ENCODE measurements at regions not wholly inside any gene's neighbourhood (a gene's known extent, or its start where the extent isn't known, plus 50 kb on each side); places are given as distances from the start of the nearest gene placed in this dataset.
A peak's percentile ranks its signal among the peaks of the same experiment; 100 is the strongest.

- no peak for DNase-seq
- no peak overlapping the region for H3K4me3 ChIP-seq
- ATAC-seq: no peak
- H3K27me3 ChIP-seq (ENCODE audit: low read depth): no peaks in the 10 kb centered on the region
- intact Hi-C loops (cut with DNase I): no loop called here
- H3K36me3 ChIP-seq: no peaks in the 10 kb centered on the region
- no peak overlapping the region for H3K27ac ChIP-seq
- H3K4me1 ChIP-seq: no peaks in the 10 kb centered on the region
- peaks cover 8% of the 10 kb centered on the region for H3K9me3 ChIP-seq
- TF ChIP-seq CTCF (IDR thresholded peaks at IDR 0.05): no peak
Observed at GRCh38 chr18:1917569-1917968, 653.7 kb downstream of the METTL4 start.

- no peak for ATAC-seq
- Histone ChIP-seq H3K27ac (no peak overlapping the region), H3K4me3 (no peak overlapping the region), H3K27me3 (ENCODE audit: low read depth) (no peaks in the 10 kb centered on the region), H3K4me1 (no peaks in the 10 kb centered on the region), H3K9me3 (no peaks in the 10 kb centered on the region), H3K36me3 (no peaks in the 10 kb centered on the region)
- no peak for DNase-seq
- intact Hi-C loops (cut with DNase I): no loop called here
- no peak for TF ChIP-seq CTCF (IDR thresholded peaks at IDR 0.05)
Observed at GRCh38 chr18:1922066-1922465, 649.2 kb downstream of the METTL4 start.

GRCh38 chr18:1928711-1929110, 642.6 kb downstream of the METTL4 start:
- intact Hi-C loops (cut with DNase I): no loop called here
- no peak for ATAC-seq
- Histone ChIP-seq H3K4me1 (no peaks in the 10 kb centered on the region), H3K27me3 (ENCODE audit: low read depth) (no peaks in the 10 kb centered on the region), H3K27ac (no peak overlapping the region), H3K9me3 (no peaks in the 10 kb centered on the region), H3K4me3 (no peak overlapping the region), H3K36me3 (no peaks in the 10 kb centered on the region)
- TF ChIP-seq CTCF (IDR thresholded peaks at IDR 0.05): no peak
- DNase-seq: no peak

GRCh38 chr18:1929720-1930119, 641.6 kb downstream of the METTL4 start:
- H3K9me3 ChIP-seq: no peaks in the 10 kb centered on the region
- intact Hi-C loops (cut with DNase I): no loop called here
- H3K27me3 ChIP-seq (ENCODE audit: low read depth): no peaks in the 10 kb centered on the region
- DNase-seq (no peak), ATAC-seq (no peak)
- H3K36me3 ChIP-seq: no peaks in the 10 kb centered on the region
- no peak overlapping the region for H3K4me3 ChIP-seq
- no peaks in the 10 kb centered on the region for H3K4me1 ChIP-seq
- TF ChIP-seq CTCF (IDR thresholded peaks at IDR 0.05): no peak
- H3K27ac ChIP-seq: no peak overlapping the region

- no peak overlapping the region for H3K4me3 ChIP-seq
- intact Hi-C loops (cut with DNase I): no loop called here
- H3K36me3 ChIP-seq: no peaks in the 10 kb centered on the region
- ATAC-seq: peak in 1 of 2 donors; percentile 30
- no peak for DNase-seq
- H3K4me1 ChIP-seq: no peaks in the 10 kb centered on the region
- no peaks in the 10 kb centered on the region for H3K9me3 ChIP-seq
- TF ChIP-seq CTCF (IDR thresholded peaks at IDR 0.05): no peak
- H3K27me3 ChIP-seq (ENCODE audit: low read depth): no peaks in the 10 kb centered on the region
- no peak overlapping the region for H3K27ac ChIP-seq
Observed at GRCh38 chr18:1930291-1931270, 640.7 kb downstream of the METTL4 start.
